WI38 (cell line): ENCODE measurements at regions not wholly inside any gene's neighbourhood (a gene's known extent, or its start where the extent isn't known, plus 50 kb on each side); places are given as distances from the start of the nearest gene placed in this dataset.

Experiments used
- H3K4me3 ChIP-seq: 2 replicates; pipeline ENCODE4 v1.5.1; 2011; ENCODE audit warnings: low read depth, mild to moderate bottlenecking, control low read depth, low read length
- CTCF ChIP-seq: IDR thresholded peaks from 2 replicates; pipeline ENCODE4 v1.5.1; 2012; ENCODE audit warnings: low read depth, mild to moderate bottlenecking, control low read depth, low read length

DNA sequence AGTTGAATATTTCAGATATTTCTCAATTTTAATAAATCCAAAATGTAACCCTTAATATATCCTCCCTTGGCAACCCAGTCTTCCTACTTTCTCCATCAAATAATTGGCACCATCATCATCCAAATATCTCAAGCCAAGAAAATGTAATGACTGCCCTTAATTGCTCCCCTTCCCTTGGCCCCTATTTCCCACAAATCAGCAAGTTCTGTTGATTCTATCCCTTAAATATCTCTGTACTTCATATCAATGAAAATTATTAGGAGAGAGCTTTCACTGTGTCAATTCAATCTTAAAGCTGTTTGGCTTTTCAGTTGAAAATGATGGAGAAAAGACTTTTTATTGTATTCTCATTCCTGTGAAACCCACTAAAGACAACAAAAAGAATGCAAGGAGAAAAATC lies 349.8 kb downstream of the HINT1 start:
- TF ChIP-seq CTCF = no peak
- H3K4me3 ChIP-seq = no peak overlapping the region

DNA sequence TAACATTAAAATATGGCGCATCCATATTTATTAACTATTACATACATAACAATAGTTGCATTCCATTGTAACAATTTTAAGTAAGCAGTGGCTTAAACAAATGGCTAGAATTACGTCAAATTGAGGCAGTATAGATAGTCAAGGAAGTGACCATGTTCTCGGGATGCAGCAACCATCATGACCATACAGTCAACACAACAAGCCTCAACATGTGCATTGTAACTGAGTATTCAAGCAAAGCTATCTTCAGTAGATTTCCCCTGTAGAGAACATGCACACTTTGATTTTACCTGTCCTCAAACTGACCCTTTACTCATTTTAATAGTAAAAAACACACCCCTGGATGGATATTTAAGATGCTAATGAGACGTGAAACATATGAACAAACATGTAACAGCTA lies 356.4 kb downstream of the HINT1 start:
- H3K4me3 ChIP-seq = no peak overlapping the region
- TF ChIP-seq CTCF = no peak

- TF ChIP-seq CTCF = no peak
- H3K4me3 ChIP-seq = no peak overlapping the region
Observed at GRCh38 chr5:130805648-130806047, 359.4 kb downstream of the HINT1 start.

- no peak for TF ChIP-seq CTCF
- H3K4me3 ChIP-seq = no peak overlapping the region
Observed at GRCh38 chr5:130805036-130805435, 360.0 kb downstream of the HINT1 start.

DNA sequence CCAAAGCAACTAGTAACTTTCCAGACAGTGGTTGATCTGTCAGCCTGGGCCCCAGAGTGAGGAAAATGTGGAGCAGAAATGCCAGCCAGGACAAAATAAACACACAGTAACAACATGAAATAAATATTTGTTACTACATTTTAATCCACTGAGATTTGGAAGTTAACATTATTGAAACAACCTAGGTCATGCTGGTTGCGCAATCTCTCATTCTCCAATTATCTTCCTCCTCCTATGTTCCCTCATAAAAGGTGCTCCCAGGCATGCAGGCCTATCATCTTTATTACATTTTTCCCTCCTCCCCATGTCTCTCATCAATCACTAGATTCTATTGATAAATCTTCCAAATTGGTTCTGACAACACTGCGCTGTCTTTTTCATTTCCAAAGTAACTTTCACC lies 363.1 kb downstream of the HINT1 start:
- no peak for TF ChIP-seq CTCF
- no peak overlapping the region for H3K4me3 ChIP-seq

GRCh38 chr5:130799015-130799414 lies 366.0 kb downstream of the HINT1 start:
- no peak for TF ChIP-seq CTCF
- H3K4me3 ChIP-seq = no peak overlapping the region

GRCh38 chr5:130797303-130797702 lies 367.8 kb downstream of the HINT1 start:
- H3K4me3 ChIP-seq = no peak overlapping the region
- no peak for TF ChIP-seq CTCF

- no peak overlapping the region for H3K4me3 ChIP-seq
- TF ChIP-seq CTCF = no peak
Observed at GRCh38 chr5:130796902-130797301, 368.2 kb downstream of the HINT1 start.
